GM12878 (cell line): ENCODE measurements at regions not wholly inside any gene's neighbourhood (a gene's known extent, or its start where the extent isn't known, plus 50 kb on each side); places are given as distances from the start of the nearest gene placed in this dataset.

Experiments
- ATAC-seq: fragments of 200-7000 bp; cut with Tn5 transposase; 3 replicates; pipeline ENCODE4 v1.9.1; 2020; ENCODE audit warnings: mild to moderate bottlenecking, moderate library complexity
- BruUV-seq: library from RNA; stranded (reverse); fragments of 400-500 nt; replicated peaks from 2 replicates; lab custom pipeline; 2021; lab: Mats Ljungman, UMichigan
- CTCF ChIA-PET: fragments of 300-600 bp; sonication (Branson Sonifier 250); formaldehyde crosslinking; extraction: SDS; loops from one replicate; lab custom pipeline; 2021; ENCODE audit warnings: inconsistent platforms; lab: Yijun Ruan, JAX
- POLR2A ChIA-PET: fragments of 350-600 bp; formaldehyde crosslinking; extraction: SDS; loops from one replicate; lab custom pipeline; 2021; ENCODE audit warnings: inconsistent platforms; lab: Charles Lee
- RAD21 ChIA-PET: fragments of 300-600 bp; sonication (Branson Sonifier 250); formaldehyde crosslinking; loops from one replicate; lab custom pipeline; 2023; ENCODE audit warnings: antibody characterized with exemption; ENCODE audit not compliant: unreplicated experiment; lab: Charles Lee
- SMC1A ChIA-PET: fragments of 300-600 bp; sonication (Branson Sonifier 250); formaldehyde crosslinking; loops from one replicate; lab custom pipeline; 2023; ENCODE audit not compliant: unreplicated experiment, uncharacterized antibody; lab: Charles Lee
- DNase-seq: peaks from one replicate; pipeline ENCODE4 v3.0.0-alpha.2; 2011; ENCODE audit warnings: low read depth, low spot score
- FAIRE-seq: peaks from 3 replicates; lab custom pipeline; 2011; peaks lifted over from hg19 to GRCh38; lab: Jason Lieb, UNC
- H2AFZ ChIP-seq: 2 replicates; pipeline ENCODE4 v1.6.0; 2011; ENCODE audit warnings: low read depth, low read length, control low read depth; ENCODE audit not compliant: control insufficient read depth
- H3K27ac ChIP-seq: 2 replicates; pipeline ENCODE4 v1.5.1; 2011; ENCODE audit warnings: control low read depth; ENCODE audit not compliant: control insufficient read depth, insufficient read depth
- H3K27me3 ChIP-seq, 2 experiments: replicated peaks in 1 of 2; 2 replicates each; pipeline versions ENCODE4 v1.6.0 to v1.6.1; 2011; ENCODE audit warnings: low read length in 1 of 2; ENCODE audit not compliant: control insufficient read depth in 2 of 2, insufficient read depth in 2 of 2
- H3K36me3 ChIP-seq, 2 experiments: 2 replicates each; pipeline ENCODE4 v1.5.1; 2011; ENCODE audit warnings: low read length in 1 of 2; ENCODE audit not compliant: control insufficient read depth in 2 of 2, insufficient read depth in 2 of 2
- H3K4me1 ChIP-seq: 2 replicates; pipeline ENCODE4 v1.6.1; 2011; ENCODE audit warnings: mild to moderate bottlenecking, low read length, moderate library complexity, mixed read lengths; ENCODE audit not compliant: control insufficient read depth, insufficient read depth
- H3K4me2 ChIP-seq: 2 replicates; pipeline ENCODE4 v1.6.0; 2011; ENCODE audit warnings: control low read depth; ENCODE audit not compliant: control insufficient read depth, insufficient read depth
- H3K4me3 ChIP-seq: fragments of 200-600 bp; sonication (generic); 2 replicates; pipeline ENCODE4 v1.5.1; 2016
- H3K79me2 ChIP-seq: 2 replicates; pipeline ENCODE4 v1.6.0; 2011; ENCODE audit warnings: low read length; ENCODE audit not compliant: control insufficient read depth, insufficient read depth
- H3K9ac ChIP-seq: 2 replicates; pipeline ENCODE4 v1.8.0; 2011; ENCODE audit warnings: low read length, control low read depth, mixed read lengths; ENCODE audit not compliant: control insufficient read depth, insufficient read depth
- H3K9me3 ChIP-seq: replicated peaks from 3 replicates; pipeline ENCODE4 v1.5.1; 2011; ENCODE audit warnings: mild to moderate bottlenecking, low read length; ENCODE audit not compliant: control insufficient read depth, insufficient read depth
- H4K20me1 ChIP-seq: 2 replicates; pipeline ENCODE4 v1.6.0; 2011; ENCODE audit not compliant: control insufficient read depth, insufficient read depth
- ATF3 ChIP-seq: IDR thresholded peaks from 2 replicates; pipeline ENCODE4 v1.6.1; 2011; ENCODE audit warnings: low read depth, mild to moderate bottlenecking, low read length, moderate library complexity, borderline replicate concordance; ENCODE audit errors: extremely low read depth
- ATF7 ChIP-seq: fragments of 450-650 bp; IDR thresholded peaks from 2 replicates; pipeline ENCODE4 v1.6.1; 2016; ENCODE audit warnings: low read depth, mild to moderate bottlenecking
- CEBPB ChIP-seq, 2 experiments: fragments of 150-350 bp in 1 of 2; IDR thresholded peaks; 2 replicates each; pipeline ENCODE4 v1.6.1; 2012 to 2014; ENCODE audit warnings: low read depth in 2 of 2, low read length in 2 of 2, borderline replicate concordance in 1 of 2, inconsistent platforms in 1 of 2
- CREB1 ChIP-seq: IDR thresholded peaks from 2 replicates; pipeline ENCODE4 v1.6.1; 2012; ENCODE audit warnings: low read depth, mild to moderate bottlenecking, inconsistent platforms
- ELK1 ChIP-seq: IDR thresholded peaks from 2 replicates; pipeline ENCODE4 v1.6.1; 2012; ENCODE audit warnings: low read depth, low read length, improper control_type of control experiment
- ESRRA ChIP-seq: IDR thresholded peaks from 2 replicates; pipeline ENCODE4 v1.6.1; 2012; ENCODE audit warnings: mild to moderate bottlenecking, low read length, improper control_type of control experiment
- KDM1A ChIP-seq: fragments of 200-600 bp; sonication (generic); IDR thresholded peaks from 2 replicates; pipeline ENCODE4 v1.6.1; 2016; ENCODE audit warnings: borderline replicate concordance
- MTA2 ChIP-seq: fragments of 450-650 bp; IDR thresholded peaks from 2 replicates; pipeline ENCODE4 v1.6.1; 2016; ENCODE audit warnings: low read depth, mild to moderate bottlenecking, moderate library complexity
- NR2F1 ChIP-seq: fragments of 450-650 bp; conservative IDR thresholded peaks from 2 replicates; pipeline ENCODE4 v1.6.1; 2017; ENCODE audit warnings: mild to moderate bottlenecking
- RAD51 ChIP-seq: fragments of 450-650 bp; IDR thresholded peaks from 2 replicates; pipeline ENCODE4 v1.6.1; 2016; ENCODE audit warnings: moderate library complexity, mild to moderate bottlenecking, inconsistent platforms
- RUNX3 ChIP-seq: IDR thresholded peaks from 2 replicates; pipeline ENCODE4 v1.6.1; 2012; ENCODE audit warnings: low read length, inconsistent platforms
- WGBS: methylation state at CpG from one replicate; pipeline ENCODE4 v1.1.6; 2016; ENCODE audit warnings: low lambda C conversion rate; ENCODE audit not compliant: insufficient replicate concordance, insufficient coverage; ENCODE audit errors: missing lambda C conversion rate; 5-methylcytosine and 5-hydroxymethylcytosine counted together
- in situ Hi-C: fragments of 300-500 bp; cut with MboI; formaldehyde crosslinking; loops from 9 replicates; pipeline ENCODE4 v1.14.3; 2018; ENCODE audit warnings: mixed read lengths
- intact Hi-C: fragments of 100-400 bp; cut with micrococcal nuclease; formaldehyde crosslinking; loops from one replicate; pipeline ENCODE4 v1.14.2; 2022; ENCODE audit not compliant: unreplicated experiment
- TF ChIP-seq, protein P1 (sequence below): IDR thresholded peaks from 2 replicates; pipeline ENCODE4 v1.6.1; 2012; ENCODE audit warnings: low read length, inconsistent platforms

GRCh38 chr2:23219666-23220065, 165.3 kb upstream of the KLHL29 start:
- no peak for DNase-seq
- no peak for ATAC-seq
- H3K27ac ChIP-seq = no peak overlapping the region
- FAIRE-seq = no peak
- CTCF ChIA-PET = interaction anchor here (2.1 kb wide), 1 partner anchor 20 kb away, joined by 4 read pairs; no protein-coding TSS in a partner anchor
- intact Hi-C loops = no loop called here
- H3K9ac ChIP-seq = no peak overlapping the region
- H2AFZ ChIP-seq = no peak overlapping the region
- BruUV-seq = no TSS peak
- in situ Hi-C loops = no loop called here
- H3K9me3 ChIP-seq = no peaks in the 10 kb centered on the region
- RAD21 ChIA-PET = no interaction called here
- H3K4me2 ChIP-seq = no peak overlapping the region
- no peaks in the 10 kb centered on the region; a peak in 1 of 4 replicates for H3K27me3 ChIP-seq
- H3K36me3 ChIP-seq = no peaks in the 10 kb centered on the region
- SMC1A ChIA-PET = no interaction called here
- WGBS = 5% methylated on average over 4 of the region's 4 CpGs
- H3K4me1 ChIP-seq = no peaks in the 10 kb centered on the region
- POLR2A ChIA-PET = no interaction called here
- no peaks in the 10 kb centered on the region for H3K79me2 ChIP-seq
- H3K4me3 ChIP-seq = no peak overlapping the region
- no peak for TF ChIP-seq ATF7
- no peak for TF ChIP-seq CREB1
- TF ChIP-seq MTA2 = no peak
- TF ChIP-seq CEBPB (IDR thresholded peaks at IDR 0.05; ENCODE audit: borderline replicate concordance in 1 of 2, low read depth in 2 of 2, low read length in 2 of 2) = no peak
- TF ChIP-seq, protein P1, sequence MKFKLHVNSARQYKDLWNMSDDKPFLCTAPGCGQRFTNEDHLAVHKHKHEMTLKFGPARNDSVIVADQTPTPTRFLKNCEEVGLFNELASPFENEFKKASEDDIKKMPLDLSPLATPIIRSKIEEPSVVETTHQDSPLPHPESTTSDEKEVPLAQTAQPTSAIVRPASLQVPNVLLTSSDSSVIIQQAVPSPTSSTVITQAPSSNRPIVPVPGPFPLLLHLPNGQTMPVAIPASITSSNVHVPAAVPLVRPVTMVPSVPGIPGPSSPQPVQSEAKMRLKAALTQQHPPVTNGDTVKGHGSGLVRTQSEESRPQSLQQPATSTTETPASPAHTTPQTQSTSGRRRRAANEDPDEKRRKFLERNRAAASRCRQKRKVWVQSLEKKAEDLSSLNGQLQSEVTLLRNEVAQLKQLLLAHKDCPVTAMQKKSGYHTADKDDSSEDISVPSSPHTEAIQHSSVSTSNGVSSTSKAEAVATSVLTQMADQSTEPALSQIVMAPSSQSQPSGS = no peak
- no peak for TF ChIP-seq ATF3
- TF ChIP-seq RUNX3 = no peak
- TF ChIP-seq RAD51 = no peak
- no peak for TF ChIP-seq NR2F1
- no peak for TF ChIP-seq KDM1A
- TF ChIP-seq ELK1 = no peak
- TF ChIP-seq ESRRA = no peak
- H4K20me1 ChIP-seq = no peaks in the 10 kb centered on the region
